BLaER1 (cell line): ENCODE measurements at regions not wholly inside any gene's neighbourhood (a gene's known extent, or its start where the extent isn't known, plus 50 kb on each side); places are given as distances from the start of the nearest gene placed in this dataset.

Source experiments
- H3K27ac ChIP-seq: shearing (Covaris generic); formaldehyde crosslinking; 2 replicates; pipeline ENCODE4 v1.8.1; 2022
- H3K27me3 ChIP-seq: shearing (Covaris generic); formaldehyde crosslinking; 2 replicates; pipeline ENCODE4 v1.8.1; 2022
- H3K36me3 ChIP-seq: shearing (Covaris generic); formaldehyde crosslinking; 2 replicates; pipeline ENCODE4 v1.8.1; 2022
- H3K4me1 ChIP-seq: shearing (Covaris generic); formaldehyde crosslinking; 2 replicates; pipeline ENCODE4 v1.8.1; 2022
- H3K4me2 ChIP-seq: shearing (Covaris generic); formaldehyde crosslinking; 2 replicates; pipeline ENCODE4 v1.8.1; 2022
- H3K4me3 ChIP-seq: shearing (Covaris generic); formaldehyde crosslinking; 2 replicates; pipeline ENCODE4 v1.8.1; 2022
- H3K9ac ChIP-seq: shearing (Covaris generic); formaldehyde crosslinking; 2 replicates; pipeline ENCODE4 v1.8.1; 2022
- H3K9me3 ChIP-seq: shearing (Covaris generic); formaldehyde crosslinking; 2 replicates; pipeline ENCODE4 v1.8.1; 2022
- H4K20me1 ChIP-seq: shearing (Covaris generic); formaldehyde crosslinking; 2 replicates; pipeline ENCODE4 v1.8.1; 2022
- Cebpa-rat ChIP-seq: shearing (Covaris generic); IDR thresholded peaks from 2 replicates; pipeline ENCODE4 v1.8.1; 2022

DNA sequence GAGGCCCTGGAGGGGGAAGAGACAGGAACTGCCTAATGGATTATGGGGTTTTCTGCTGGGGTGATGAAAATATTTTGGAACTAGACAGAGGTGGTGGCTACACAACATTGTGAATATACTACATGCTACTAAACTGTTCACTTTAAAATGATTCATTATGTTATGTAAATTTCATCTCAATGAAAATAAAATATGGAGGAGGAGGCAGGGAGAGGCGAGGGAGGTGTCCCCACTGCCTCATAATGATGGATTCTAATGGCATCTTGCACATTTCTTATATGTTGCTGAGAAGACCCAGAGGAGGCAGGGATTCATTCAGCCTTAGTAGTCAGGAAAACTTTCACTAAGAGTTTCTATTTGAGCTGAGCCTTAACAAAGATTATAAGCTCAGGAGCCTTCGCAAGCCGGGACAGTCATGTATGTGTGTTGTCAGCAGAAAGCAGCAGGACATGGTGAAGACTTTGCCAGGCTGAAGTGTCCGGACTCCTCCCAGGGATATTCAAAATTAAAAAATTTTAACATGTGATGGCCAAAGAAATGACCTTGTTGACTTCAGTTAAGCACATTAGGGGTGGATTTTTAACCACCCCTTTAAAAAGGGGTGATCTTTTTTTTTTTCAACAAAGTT is 158.6 kb upstream of the PCSK2 start:
- Histone ChIP-seq H3K4me1 (no peaks in the 10 kb centered on the region), H4K20me1 (no peaks in the 10 kb centered on the region), H3K36me3 (no peaks in the 10 kb centered on the region), H3K9me3 (no peaks in the 10 kb centered on the region), H3K4me3 (no peak overlapping the region), H3K4me2 (no peak overlapping the region), H3K27ac (no peak overlapping the region), H3K27me3 (no peaks in the 10 kb centered on the region), H3K9ac (no peak overlapping the region)
- no peak for TF ChIP-seq Cebpa-rat

DNA sequence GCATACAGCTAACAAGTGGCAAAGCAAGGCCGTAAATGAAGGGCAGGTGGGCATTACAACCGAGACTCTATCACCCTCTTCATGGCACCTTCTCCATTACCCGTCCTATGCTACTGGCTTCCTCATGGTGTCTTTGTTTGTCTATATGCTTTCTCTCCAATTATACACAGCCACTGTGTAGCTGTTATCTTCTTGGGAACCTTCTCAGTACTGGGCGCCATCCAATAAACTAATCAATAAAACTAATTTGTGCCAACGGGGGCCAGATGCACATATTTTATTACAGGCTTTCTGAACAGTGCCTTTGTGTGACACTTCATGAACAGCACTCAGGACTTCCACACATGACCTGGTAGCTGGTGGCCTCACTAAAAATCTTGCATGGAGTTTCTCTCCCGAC is 149.8 kb upstream of the PCSK2 start:
- H3K36me3 ChIP-seq, result no peaks in the 10 kb centered on the region
- no peaks in the 10 kb centered on the region for H3K27me3 ChIP-seq
- H3K4me1 ChIP-seq, result no peaks in the 10 kb centered on the region
- no peak overlapping the region for H3K4me2 ChIP-seq
- TF ChIP-seq Cebpa-rat, result no peak
- H3K4me3 ChIP-seq, result no peak overlapping the region
- H3K27ac ChIP-seq, result no peak overlapping the region
- no peaks in the 10 kb centered on the region for H4K20me1 ChIP-seq
- H3K9me3 ChIP-seq, result no peaks in the 10 kb centered on the region
- H3K9ac ChIP-seq, result no peak overlapping the region

DNA sequence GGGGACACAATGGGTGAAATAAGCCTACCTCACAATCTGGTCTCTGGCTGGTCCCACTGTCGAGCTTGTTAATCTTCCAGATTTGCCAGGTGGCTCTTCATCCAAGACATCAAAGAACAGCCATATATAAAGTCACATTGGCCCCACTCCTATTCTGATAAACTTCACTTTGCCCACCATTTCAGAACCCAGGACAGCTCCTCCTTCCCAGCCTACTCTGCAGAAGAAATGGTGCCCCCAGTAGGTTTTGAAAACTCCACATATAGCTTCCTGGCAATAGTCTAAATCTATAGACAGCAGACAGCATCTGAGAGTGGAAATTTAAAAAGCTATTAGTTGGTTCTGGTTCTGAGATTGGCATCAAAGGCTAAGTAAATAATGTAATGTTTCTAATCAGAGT is 143.1 kb upstream of the PCSK2 start:
- H3K9me3 ChIP-seq, result no peaks in the 10 kb centered on the region
- no peak for TF ChIP-seq Cebpa-rat
- no peaks in the 10 kb centered on the region for H4K20me1 ChIP-seq
- H3K4me2 ChIP-seq, result no peak overlapping the region
- no peak overlapping the region for H3K27ac ChIP-seq
- H3K4me1 ChIP-seq, result no peaks in the 10 kb centered on the region
- no peaks in the 10 kb centered on the region for H3K27me3 ChIP-seq
- H3K4me3 ChIP-seq, result no peak overlapping the region
- no peaks in the 10 kb centered on the region for H3K36me3 ChIP-seq
- H3K9ac ChIP-seq, result no peak overlapping the region

DNA sequence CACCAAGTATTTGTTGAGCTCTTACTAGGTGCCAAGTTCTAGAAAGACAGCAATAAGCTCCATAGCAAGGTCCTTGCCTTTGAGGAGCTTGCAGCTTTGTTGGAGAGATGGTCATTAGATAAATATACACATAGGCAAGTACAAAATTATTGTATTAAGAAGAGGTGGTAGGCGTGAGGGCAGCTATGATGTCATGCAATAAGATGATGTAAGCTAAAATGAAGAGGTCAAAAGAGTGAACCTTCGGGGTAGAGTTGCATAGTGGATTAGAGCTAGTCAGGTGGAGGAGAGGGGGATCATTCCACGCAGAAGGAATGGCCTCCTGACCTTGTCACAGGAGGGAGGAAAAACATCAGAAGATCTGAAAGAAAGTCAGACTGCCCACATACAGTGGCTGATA is 141.9 kb upstream of the PCSK2 start:
- Histone ChIP-seq H3K9me3 (no peaks in the 10 kb centered on the region), H3K4me3 (no peak overlapping the region), H4K20me1 (no peaks in the 10 kb centered on the region), H3K36me3 (no peaks in the 10 kb centered on the region), H3K9ac (no peak overlapping the region), H3K27ac (no peak overlapping the region), H3K4me2 (no peak overlapping the region), H3K4me1 (no peaks in the 10 kb centered on the region), H3K27me3 (no peaks in the 10 kb centered on the region)
- TF ChIP-seq Cebpa-rat, result no peak

DNA sequence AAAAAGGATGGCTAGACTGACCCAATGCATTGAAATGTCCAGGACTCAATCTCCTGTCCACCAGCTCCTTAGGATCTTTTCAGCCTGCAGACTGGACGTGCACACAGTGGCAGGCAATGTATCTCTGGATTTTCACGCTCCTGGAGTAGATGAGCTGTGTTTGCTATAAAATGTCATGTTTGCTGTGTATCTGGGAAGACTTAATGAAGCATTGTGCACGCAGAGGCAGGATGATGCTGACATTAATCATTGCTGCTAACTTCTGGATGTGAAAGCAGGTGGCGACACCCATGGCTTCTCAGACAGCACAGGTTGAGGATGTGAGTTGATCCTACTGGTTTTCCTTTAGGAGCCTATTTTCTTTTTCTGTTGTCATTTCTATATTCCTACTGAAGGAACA is 133.1 kb upstream of the PCSK2 start:
- Histone ChIP-seq H3K4me3 (no peak overlapping the region), H3K9me3 (no peaks in the 10 kb centered on the region), H3K4me1 (no peaks in the 10 kb centered on the region), H4K20me1 (no peaks in the 10 kb centered on the region), H3K4me2 (no peak overlapping the region), H3K36me3 (no peaks in the 10 kb centered on the region), H3K27ac (no peak overlapping the region), H3K27me3 (no peaks in the 10 kb centered on the region), H3K9ac (no peak overlapping the region)
- no peak for TF ChIP-seq Cebpa-rat

DNA sequence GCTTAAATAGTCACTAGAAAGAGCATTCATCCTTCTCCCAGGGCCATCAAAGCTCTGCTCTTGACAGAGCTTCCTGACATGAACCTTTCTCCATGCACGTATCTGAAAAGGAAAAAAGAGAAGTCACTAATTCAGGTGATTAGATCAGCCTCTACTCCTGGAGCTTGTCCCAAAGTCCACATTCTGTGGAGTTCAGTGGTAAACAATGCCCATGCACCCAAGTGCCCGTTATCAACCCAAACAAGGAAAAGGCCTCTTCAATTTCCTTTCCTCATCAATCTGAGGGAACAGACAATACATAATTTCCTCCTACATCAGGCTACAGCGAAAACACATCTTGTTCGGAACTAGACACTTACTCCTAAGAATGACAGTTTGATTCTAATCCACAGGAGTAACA is 129.2 kb upstream of the PCSK2 start:
- H3K4me1 ChIP-seq, result no peaks in the 10 kb centered on the region
- TF ChIP-seq Cebpa-rat, result no peak
- H3K9ac ChIP-seq, result no peak overlapping the region
- H3K9me3 ChIP-seq, result no peaks in the 10 kb centered on the region
- H3K4me2 ChIP-seq, result no peak overlapping the region
- H3K27me3 ChIP-seq, result no peaks in the 10 kb centered on the region
- H4K20me1 ChIP-seq, result no peaks in the 10 kb centered on the region
- no peaks in the 10 kb centered on the region for H3K36me3 ChIP-seq
- H3K4me3 ChIP-seq, result no peak overlapping the region
- no peak overlapping the region for H3K27ac ChIP-seq

DNA sequence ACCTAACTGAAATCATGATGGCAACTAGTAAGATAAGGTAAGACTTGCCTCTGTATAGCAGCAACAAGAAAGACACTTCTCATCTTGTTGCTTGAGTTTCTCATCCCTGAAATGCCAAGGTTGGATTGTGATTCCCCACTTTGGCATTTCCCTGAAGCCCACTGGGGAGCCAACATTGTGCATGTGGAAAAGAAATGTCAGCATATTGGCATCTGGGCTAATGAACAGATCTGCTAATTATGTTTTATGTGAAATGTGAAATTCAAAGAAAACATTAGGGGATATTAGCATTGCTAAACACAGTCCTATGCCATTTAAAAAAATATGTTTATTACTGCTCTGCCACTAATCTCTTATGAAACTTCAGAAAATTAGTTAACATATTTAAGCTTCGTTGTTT is 126.3 kb upstream of the PCSK2 start:
- Histone ChIP-seq H3K9ac (no peak overlapping the region), H3K4me2 (no peak overlapping the region), H3K36me3 (no peaks in the 10 kb centered on the region)

GRCh38 chr20:17107127-17107526 is 119.7 kb upstream of the PCSK2 start:
- Histone ChIP-seq H4K20me1 (no peaks in the 10 kb centered on the region), H3K9me3 (no peaks in the 10 kb centered on the region), H3K27ac (no peak overlapping the region), H3K4me2 (peak overlapping the region; percentile 69; the same call in 1 of the 2 replicates), H3K4me1 (peaks cover 17% of the 10 kb centered on the region), H3K36me3 (no peaks in the 10 kb centered on the region), H3K9ac (no peak overlapping the region), H3K4me3 (no peak overlapping the region), H3K27me3 (no peaks in the 10 kb centered on the region)
- no peak for TF ChIP-seq Cebpa-rat

More for the DNA sequence above, 126.3 kb upstream of the PCSK2 start:
- TF ChIP-seq Cebpa-rat, result no peak
- Histone ChIP-seq H3K4me1 (no peaks in the 10 kb centered on the region), H3K4me3 (no peak overlapping the region), H4K20me1 (no peaks in the 10 kb centered on the region), H3K27me3 (no peaks in the 10 kb centered on the region), H3K9me3 (no peaks in the 10 kb centered on the region), H3K27ac (no peak overlapping the region)

- no peaks in the 10 kb centered on the region for H3K27me3 ChIP-seq
- no peak overlapping the region for H3K4me3 ChIP-seq
- no peak overlapping the region for H3K27ac ChIP-seq
- TF ChIP-seq Cebpa-rat, result no peak
- no peaks in the 10 kb centered on the region for H3K36me3 ChIP-seq
- no peak overlapping the region for H3K9ac ChIP-seq
- no peaks in the 10 kb centered on the region for H4K20me1 ChIP-seq
- H3K9me3 ChIP-seq, result no peaks in the 10 kb centered on the region
- no peak overlapping the region for H3K4me2 ChIP-seq
- H3K4me1 ChIP-seq, result peaks cover 17% of the 10 kb centered on the region
Measured at GRCh38 chr20:17108896-17109295, 117.9 kb upstream of the PCSK2 start.

- no peak overlapping the region for H3K4me2 ChIP-seq
- H3K27ac ChIP-seq, result no peak overlapping the region
- no peaks in the 10 kb centered on the region for H3K9me3 ChIP-seq
- H4K20me1 ChIP-seq, result no peaks in the 10 kb centered on the region
- H3K9ac ChIP-seq, result no peak overlapping the region
- no peaks in the 10 kb centered on the region for H3K36me3 ChIP-seq
- no peaks in the 10 kb centered on the region for H3K27me3 ChIP-seq
- TF ChIP-seq Cebpa-rat, result no peak
- H3K4me3 ChIP-seq, result no peak overlapping the region
- peaks cover 17% of the 10 kb centered on the region for H3K4me1 ChIP-seq
Measured at GRCh38 chr20:17109307-17109706, 117.5 kb upstream of the PCSK2 start.

DNA sequence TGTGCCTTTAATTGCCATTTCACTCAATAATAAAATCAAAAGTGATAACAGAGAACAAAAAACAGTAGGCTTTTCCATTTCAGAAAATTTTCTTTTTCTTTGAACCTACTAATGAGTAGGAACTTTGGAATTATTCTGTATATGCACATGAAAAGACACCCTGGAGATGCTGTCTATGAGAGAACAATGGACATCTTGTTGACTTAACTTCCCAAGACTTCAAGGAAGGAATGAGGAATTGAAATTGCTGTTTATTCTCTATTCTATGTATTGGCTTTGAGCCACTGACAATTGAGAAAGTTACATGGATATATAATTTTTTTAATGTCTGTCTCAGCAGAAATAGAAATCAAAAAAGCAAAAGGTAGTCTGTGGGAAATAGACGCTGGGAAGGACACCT is 98.6 kb upstream of the PCSK2 start:
- H3K9ac ChIP-seq, result no peak overlapping the region
- H3K27me3 ChIP-seq, result no peaks in the 10 kb centered on the region
- H3K4me1 ChIP-seq, result no peaks in the 10 kb centered on the region
- no peak overlapping the region for H3K4me2 ChIP-seq
- no peaks in the 10 kb centered on the region for H3K9me3 ChIP-seq
- no peak overlapping the region for H3K4me3 ChIP-seq
- no peaks in the 10 kb centered on the region for H4K20me1 ChIP-seq
- H3K36me3 ChIP-seq, result no peaks in the 10 kb centered on the region
- TF ChIP-seq Cebpa-rat, result no peak
- H3K27ac ChIP-seq, result no peak overlapping the region
